Embryonic facial prominence (tissue), 1 donor: ENCODE measurements at regions not wholly inside any gene's neighbourhood (a gene's known extent, or its start where the extent isn't known, plus 50 kb on each side); places are given as distances from the start of the nearest gene placed in this dataset.

Experiments
- DNase-seq: peaks from one replicate; pipeline ENCODE4 v3.0.0-alpha.2; 2016; ENCODE audit errors: extremely low spot score

DNA sequence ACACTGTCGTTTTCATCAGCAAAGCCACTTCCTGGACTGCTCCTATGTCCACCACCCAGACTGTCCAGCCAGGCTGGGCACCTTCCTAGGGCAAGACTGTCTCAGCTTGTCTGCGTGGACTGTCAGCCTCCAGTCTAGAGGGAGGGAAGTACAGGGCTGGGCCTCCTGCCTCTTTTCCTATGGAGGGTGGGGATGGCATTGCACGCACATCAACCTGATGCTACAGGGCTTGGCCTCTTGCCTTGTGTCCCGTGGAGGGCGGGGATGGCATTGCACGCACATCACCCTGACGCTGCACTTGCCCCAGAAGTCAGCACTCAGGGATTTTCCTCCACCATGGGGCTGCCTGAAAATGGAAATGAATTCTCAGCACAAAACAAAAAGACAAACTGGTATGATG, 304.2 kb upstream of the CDH4 start:
- DNase-seq = no peak

DNA sequence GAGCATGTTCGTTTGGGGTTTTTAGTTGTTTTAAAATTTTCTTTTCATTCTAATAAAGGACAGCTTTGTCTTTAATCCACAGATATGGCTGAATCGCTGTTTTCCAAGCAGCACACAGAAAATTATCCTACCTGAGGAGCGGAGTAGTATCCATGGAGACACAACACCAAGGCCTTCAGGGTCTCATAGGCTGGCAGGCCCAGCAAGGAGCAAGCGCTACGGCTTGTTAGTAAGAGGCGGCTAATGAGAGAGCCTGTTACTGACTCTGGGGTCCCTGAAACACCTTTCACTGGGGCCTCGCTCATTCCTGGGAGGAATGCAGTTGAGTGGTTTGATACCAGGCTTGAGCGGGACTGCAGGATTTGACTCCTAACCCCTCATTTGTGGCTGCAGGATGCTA, 303.8 kb upstream of the CDH4 start:
- DNase-seq = no peak

DNA sequence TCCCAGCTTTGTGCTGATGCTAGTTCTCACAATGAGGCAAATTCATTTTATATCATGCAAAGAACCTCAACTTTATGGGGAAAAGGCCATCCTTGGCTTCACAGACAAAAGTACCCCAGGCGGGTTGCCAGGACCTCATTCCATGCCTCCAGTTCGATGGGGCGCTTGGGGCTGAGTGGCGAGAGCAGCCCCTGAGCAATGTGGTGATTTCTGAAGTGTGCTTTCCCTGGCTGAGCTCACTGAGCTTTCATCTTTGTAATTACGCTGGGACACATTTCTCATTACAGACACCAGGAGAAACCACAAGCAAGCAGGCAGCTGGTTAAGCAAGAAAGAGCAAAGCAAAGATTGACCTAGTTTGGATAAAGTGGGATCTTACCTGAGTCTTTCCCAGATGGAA, 301.5 kb upstream of the CDH4 start:
- no peak for DNase-seq

DNA sequence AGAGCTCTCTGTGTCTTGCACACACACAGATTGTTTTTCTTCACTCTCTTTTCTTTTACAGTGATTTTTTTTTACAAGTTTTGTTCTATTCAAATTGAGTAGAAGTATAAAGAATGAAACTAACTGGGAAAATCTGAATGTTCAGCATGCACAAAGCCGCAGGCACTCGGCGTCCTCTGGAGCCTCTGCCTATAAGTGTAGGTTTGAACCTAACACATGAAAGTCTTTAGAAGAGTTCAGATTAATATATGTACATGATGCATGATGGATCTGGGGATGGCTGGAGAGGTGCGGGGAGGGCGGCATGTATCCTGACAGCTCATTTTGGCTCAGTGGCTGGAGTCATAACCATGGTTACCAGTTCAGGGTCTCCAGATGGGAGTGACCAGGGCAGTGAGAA, 301.1 kb upstream of the CDH4 start:
- DNase-seq = no peak

DNA sequence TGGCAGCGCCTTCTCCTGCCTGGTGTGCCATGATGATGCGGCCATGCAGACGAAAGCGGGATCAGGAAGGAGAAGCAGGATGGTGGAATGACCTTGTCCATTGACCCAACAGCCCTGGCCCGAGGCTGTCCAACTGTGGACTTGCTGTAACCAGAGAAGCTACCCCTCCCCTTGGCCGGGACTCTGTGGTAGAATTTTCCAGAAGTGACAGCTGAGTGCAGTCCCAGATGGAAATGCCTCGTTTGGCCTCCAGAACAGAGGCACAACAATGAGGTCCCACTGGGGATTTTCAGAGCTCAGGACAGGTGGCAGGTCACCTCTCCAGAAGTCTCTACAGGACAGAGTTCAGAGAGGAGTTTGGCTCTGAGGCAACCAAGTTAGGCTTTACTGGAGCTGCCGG, 299.2 kb upstream of the CDH4 start:
- no peak for DNase-seq

DNA sequence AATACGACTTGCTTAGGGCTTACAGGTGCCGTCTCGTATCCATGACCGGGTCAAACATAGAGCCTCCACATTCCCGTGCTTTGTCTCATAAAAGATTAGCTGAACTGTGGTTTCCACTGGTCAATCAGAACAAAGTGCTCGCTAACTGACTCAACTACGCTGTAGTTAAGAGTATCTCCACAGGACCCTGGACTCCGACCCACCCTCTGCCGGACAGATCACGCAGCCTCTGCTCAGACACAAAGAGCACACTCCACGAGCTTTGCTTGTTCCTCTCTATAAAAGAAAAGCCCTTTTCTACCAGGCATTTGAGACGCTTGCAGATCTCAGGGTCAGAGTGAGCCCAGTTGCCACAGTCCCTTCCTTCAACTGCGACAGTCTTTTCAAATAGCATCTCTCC, 298.7 kb upstream of the CDH4 start:
- no peak for DNase-seq

DNA sequence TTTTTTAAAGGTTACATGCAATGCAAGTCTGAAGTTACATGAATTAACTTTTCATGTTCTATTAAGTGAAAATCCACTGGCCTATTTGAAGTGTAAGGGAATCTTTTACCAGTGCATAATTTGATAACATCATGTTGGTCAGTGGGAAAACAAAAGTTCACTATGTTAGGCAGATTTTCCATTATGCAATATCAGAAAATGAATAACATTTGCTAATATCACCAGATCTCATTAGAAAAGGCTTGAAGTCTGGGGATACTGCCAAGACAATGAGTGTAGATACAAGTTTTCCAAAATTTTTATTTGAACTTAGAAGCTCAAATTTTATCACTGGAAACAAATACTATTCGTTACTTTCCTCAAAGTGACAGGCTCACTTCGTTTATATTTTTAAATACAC, 296.4 kb upstream of the CDH4 start:
- DNase-seq = no peak

DNA sequence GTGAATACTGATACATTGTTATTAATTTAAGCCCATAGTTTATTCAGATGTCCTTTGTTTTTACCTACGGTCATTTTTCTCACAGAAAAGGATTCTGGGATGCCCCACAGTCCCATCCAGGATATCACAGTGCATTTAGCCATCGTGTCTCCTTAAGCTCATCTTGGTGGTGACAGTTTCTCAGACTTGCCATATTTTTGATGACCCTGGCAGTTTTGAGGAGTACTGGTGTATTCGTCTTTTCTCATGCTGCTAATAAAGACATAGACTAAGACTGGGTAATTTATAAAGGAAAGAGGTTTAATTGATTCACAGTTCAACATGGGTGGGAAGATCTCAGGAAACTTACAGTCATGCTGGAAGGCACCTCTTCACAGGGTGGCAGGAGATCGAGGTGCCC, 295.9 kb upstream of the CDH4 start:
- DNase-seq = no peak

DNA sequence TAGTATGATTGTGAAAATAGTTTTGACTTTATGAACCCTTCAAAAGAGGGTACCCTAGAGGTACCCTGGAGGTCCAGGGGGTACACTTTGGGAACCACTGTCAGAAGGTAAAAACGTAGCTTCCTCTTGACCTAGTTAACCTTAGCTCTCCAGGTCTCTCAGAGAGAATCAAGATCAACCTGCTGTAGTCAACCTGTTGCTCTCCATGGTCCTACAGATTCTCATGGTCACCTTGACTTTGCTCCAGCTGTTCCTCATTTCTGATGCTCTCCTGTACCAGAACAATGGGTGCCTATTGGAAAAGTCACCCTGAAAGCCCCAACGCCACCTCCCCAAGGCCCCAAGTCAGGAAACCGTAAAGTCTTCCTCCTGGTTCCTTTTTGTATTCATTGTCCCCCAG, 294.4 kb upstream of the CDH4 start:
- no peak for DNase-seq

DNA sequence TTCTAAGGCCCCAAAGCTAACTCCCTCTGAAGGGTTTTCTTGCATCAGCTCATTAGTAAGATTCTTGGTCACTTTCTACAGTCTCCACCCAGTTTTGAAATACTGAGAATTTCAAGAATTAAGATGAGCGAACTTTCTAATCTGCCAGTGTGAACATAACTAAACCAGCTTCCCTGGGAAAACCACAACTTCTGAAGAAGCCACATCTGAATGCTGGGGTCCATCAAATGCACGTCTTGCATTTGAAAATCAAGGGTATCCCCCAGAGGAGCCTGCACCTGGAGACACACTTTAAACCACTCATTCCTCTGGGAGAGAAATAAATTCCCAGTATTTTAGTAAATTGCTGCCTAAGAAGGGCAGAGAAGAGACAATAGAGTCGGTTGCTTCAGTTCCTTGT, 292.1 kb upstream of the CDH4 start:
- no peak for DNase-seq

DNA sequence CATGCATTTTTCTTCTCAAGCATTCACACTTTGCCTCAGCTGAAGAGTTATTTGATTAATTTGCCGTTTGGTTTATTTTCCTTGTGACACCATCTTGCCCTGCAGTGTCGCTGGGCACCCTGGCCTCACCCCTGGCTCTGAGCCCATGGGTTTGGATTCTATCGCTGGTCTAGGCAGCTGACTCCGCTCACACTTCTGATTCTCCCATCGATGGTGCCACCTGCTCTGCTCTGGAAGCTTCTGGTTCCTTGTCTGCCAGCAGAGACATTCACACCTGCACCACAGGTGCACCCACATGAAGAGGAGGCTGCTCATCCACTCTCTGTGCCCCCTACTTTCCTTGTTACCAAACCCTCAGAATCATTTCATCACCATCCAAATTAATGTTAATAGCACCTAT, 291.6 kb upstream of the CDH4 start:
- no peak for DNase-seq

DNA sequence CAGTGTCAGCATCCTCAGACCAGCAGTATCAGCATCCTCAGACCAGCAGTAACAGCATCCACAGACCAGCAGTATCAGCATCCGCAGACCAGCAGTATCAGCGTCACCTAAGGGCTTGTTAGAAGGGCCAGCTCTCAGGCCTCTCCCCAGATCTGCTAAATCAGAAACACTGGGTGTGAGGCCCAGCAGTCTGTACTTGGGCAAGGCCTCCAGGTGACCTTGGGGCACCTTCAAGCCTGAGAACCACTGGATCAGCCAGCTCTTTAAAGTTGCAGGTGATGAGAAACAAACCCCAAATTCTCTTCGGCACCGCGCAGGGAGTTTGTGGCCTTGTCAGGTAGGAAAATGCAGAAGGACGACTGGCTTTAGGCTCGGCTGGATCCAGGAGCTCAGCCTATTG, 290.5 kb upstream of the CDH4 start:
- no peak for DNase-seq

DNA sequence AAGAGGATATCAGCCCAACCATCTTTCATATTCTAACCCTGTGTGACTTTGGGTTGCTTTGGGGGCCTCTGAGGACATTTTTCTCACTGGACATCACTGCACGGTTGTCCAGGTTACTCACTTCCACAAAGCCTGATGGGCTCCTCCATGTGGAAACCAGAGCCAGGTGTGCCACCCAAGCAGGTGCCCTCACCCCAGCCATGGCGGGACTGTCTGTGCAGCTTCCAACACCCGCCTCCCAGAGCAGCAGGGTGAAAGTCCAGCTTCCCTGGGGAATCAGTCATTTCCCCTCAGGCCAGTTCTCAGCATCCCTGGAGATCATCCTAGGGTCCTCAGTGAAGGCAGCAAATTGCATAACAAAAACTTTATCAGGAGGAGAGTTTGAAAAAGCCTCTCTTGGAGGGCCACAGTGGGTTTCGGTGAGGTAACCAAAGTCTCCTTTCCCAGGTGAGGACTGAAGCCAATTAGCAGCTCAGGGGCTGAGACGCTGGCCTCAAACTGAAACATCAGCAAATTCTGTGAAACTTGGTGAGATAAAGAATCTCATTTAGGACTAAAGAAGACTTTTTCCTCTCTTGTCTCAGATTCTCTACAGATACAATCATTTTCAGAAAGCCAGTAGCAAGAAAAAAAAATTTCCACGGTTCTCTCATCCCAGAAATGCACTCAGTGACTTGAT, 289.6 kb upstream of the CDH4 start:
- DNase-seq = no peak

DNA sequence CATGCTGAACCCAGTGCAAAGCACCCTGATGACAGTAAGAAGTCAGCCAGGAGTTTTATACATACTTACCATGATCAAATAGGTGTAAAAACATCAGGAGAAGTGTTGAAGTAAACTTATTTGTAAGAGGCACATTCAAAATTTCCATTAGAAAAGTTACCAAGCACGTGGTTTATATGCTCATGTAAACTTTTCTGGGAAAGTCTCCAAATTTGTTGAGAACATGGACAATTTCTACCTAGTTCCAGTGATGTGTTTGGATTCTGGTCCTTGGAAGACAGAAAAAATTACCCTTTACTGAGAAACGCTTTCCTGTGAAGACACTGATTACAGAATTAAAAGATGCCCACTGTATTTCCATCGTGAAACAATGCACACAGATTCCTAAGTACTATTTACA, 288.9 kb upstream of the CDH4 start:
- no peak for DNase-seq

DNA sequence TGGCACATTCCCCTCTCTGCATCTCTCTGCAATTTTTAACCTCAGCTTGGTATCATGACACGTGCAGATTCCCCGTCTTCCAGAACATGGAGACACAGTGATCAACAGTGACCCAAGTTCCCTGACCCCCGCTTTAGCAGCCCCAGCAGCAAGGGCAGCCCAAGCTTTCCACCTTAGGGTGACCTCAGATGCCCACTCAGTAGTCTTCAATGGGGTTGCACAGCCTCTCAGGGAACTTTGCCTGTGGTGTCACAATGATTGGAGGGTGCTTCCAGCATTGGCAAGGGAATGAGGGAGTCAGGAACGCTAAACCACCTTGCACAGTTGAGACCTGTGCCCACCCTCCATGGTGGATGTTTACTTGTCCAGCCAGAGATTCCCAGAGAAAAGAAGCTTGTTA, 287.1 kb upstream of the CDH4 start:
- DNase-seq = no peak

DNA sequence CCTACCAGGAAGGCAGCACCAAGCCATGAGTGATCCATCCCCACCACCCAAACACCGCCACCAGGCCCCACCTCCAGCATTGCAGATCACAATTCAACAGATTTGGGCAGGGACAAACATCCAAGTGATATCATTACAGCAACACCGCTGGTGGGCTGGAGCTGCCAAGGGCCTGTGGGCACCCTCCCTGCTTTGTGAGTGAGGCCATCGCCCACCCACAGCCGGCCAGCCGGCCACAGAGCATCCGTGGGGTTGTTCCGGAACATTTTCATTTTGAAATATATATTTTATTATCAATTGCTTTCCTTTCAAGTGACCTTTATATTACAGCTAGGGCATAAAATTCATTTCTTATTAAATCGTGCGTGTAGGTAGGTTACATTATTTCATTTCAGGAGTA, 286.0 kb upstream of the CDH4 start:
- DNase-seq = no peak

DNA sequence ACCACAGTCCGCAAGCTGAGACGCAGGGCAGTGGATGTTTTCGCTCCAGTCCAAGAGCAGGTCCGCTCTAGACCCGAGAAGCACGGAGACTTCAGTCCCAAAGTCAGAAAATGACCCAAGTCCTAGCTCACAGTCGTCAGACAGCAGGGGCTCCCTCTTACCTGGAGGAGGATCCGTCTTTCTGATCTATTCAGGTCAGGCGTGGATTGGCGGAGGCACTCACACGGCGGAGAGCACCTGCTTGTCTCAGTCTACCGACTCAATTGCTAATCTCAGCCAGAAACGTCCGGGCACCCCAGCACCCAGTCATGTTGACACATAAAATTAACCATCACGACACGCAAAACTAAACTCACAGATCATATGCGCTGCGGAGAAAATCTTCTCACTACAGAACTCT, 285.3 kb upstream of the CDH4 start:
- no peak for DNase-seq

DNA sequence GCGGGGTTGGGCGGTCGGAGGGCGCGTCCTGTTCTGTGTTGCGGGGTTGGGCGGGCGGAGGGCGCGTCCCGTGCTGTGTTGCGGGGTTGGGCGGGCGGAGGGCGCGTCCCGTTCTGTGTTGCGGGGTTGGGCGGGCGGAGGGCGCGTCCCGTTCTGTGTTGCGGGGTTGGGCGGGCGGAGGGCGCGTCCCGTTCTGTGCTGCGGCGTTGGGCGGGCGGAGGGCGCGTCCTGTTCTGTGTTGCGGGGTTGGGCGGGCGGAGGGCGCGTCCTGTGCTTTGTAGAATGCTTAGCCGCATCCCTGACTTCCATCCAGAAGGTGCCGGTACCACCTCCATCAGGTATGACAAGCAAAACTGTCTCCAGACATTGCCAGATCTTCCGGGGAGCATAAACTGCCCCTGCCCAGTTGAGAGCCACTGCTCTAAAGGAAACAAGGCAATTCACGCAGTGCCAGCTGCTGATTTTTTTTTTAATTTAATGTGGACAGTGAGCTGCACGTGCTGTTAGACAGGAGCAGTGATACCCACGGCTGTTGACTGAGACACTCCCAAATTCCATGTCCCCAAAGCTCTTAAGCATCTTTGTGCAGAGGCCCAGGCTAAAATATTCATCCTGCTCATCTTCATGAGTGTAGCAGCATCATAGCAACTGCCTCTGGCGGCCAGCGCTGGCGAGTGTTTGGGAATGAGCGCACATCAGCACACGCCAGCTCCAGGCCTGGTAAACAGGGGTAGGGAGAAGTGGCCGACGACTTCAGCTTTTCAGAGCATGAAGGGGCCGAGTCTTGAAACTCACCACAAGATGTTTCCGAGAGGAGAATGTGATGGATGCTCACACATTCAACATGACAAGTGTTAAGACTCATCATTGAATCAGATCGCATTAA, 284.4 kb upstream of the CDH4 start:
- DNase-seq = no peak

DNA sequence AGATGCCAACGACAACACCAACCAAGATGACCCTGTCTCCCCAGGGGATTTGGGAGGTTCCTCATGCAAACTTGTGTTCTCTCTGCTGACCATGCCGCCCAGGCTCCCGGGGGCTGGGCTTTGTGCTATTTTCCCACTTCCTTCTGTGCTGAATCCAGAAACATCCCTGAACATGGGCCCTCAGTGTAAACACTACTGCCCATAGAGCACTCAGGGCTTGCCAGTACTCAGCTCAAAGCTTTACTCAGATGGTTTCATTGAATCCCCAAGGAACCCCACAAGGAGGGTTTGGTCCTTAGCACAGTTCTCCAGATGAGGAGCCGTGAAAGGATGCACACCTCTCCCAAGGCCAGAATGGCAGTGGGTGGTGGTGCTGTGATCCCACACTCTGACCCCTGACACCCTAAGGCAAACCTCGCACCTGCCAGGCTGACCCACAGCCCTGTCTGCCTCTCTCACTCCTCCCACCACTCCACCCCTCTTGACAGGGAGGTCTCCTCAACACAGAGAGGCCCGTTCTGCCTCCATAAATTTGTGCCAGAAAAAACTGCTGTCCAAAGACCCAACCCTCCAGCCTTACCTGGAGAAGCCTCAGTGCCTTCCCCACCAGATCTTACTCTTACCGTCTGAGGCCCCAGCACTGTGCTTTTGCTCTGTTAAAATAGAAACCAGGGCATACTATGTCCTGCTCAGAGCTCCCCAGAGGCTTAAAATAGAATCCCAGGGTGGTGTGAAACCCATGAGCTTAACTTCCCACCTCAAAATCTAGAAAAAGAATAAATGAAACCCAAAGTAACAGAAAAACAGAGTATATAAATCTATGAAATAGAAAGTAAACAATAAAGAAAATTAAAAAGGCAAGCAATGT, 283.0 kb upstream of the CDH4 start:
- DNase-seq = no peak

DNA sequence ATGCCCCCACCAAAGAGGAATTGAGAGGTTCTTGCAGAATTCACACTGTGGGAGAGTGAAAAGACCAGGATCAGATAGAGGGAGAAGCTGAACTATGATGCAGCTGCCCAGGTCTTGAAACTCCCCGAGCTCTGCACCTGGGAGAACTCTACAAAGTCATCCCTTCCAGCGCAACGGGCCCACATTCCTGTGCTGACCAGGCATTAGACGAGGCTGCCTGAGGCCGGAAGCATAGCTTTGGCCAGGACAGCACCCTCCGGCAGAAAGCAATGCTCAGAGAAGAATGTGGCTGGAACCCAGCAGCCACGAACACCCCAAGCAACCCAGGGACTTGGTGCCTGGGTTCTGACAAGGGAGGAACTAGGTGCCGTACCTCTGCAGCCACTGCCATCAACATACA, 281.5 kb upstream of the CDH4 start:
- DNase-seq = no peak

DNA sequence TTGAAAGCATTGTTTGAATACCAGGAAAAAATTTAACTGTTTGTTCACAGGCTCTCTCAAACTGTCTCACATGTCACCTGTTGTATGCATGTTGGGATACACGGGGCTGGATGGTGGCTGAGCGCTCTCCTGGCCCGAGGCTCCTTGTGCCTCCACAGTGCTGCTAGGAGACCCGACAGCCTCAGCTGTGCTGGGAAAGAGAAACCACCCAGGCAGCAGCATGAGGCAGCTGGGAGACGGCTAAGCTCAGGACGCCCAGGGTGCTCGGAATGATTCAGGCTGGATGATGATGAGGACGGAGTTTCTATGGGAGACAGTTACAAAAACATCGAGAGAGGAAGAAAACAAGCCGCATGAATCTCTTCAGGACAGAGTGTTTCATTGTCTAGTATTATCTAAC, 278.0 kb upstream of the CDH4 start:
- DNase-seq = no peak

DNA sequence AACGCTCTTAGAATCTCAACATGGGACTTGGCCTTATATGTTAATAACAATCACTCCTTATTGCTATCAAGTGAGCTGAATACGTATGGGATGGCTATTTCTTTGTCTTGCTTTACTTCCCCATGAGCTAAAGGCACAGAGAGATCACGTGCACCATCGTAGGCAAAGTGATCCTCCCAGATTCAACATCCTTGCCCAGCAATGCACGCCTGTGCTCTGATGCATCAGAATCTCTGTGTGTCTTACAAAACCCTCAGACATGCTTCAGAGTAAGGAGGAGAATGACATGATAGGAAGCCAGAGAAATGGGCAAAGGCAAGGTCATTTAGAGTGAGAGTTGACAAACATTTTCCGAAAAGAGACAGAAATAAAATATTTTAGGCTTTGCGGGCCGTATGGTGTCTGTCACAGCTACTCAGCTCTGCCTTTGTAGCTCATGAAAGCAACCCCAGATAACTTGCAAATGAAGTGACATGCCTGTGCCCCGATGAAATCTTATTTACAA, 277.6 kb upstream of the CDH4 start:
- no peak for DNase-seq
